ENCODE measurements at regions not wholly inside any gene's neighbourhood (a gene's known extent, or its start where the extent isn't known, plus 50 kb on each side); places are given as distances from the start of the nearest gene placed in this dataset.
"Not testable (repeated sequence)": the region's sequence is repeated elsewhere in the genome, so short reads cannot be mapped to it uniquely, and the experiment has no call there.

GRCh38 chr14:41072776-41073175 lies 533.9 kb upstream of the LRFN5 start:
- DNase-seq (ENCODE audit: low read depth in 3 of 3), result no peak

- DNase-seq (ENCODE audit: low read depth in 3 of 3), result no peak
Observed at GRCh38 chr14:41071351-41071750, 535.3 kb upstream of the LRFN5 start.

- no peak for DNase-seq (ENCODE audit: low read depth in 3 of 3)
Observed at GRCh38 chr14:41062826-41063225, 543.9 kb upstream of the LRFN5 start.

GRCh38 chr14:41055589-41055988 lies 551.1 kb upstream of the LRFN5 start:
- no peak for DNase-seq (ENCODE audit: low read depth in 3 of 3)

- DNase-seq (ENCODE audit: low read depth in 3 of 3), result no peak
Observed at GRCh38 chr14:41051801-41052200, 554.9 kb upstream of the LRFN5 start.

GRCh38 chr14:41047763-41048162 lies 558.9 kb upstream of the LRFN5 start:
- DNase-seq (ENCODE audit: low read depth in 3 of 3), result no peak

GRCh38 chr14:41037388-41037787 lies 569.3 kb upstream of the LRFN5 start:
- DNase-seq (ENCODE audit: low read depth in 3 of 3), result no peak

GRCh38 chr14:41034969-41035368 lies 571.7 kb upstream of the LRFN5 start:
- DNase-seq (ENCODE audit: low read depth in 3 of 3), result no peak

GRCh38 chr14:41022932-41023331 lies 583.7 kb upstream of the LRFN5 start:
- DNase-seq (ENCODE audit: low read depth in 3 of 3), result no peak

GRCh38 chr14:41016213-41016612 lies 590.5 kb upstream of the LRFN5 start:
- no peak for DNase-seq (ENCODE audit: low read depth in 3 of 3)

GRCh38 chr14:41000350-41000749 lies 606.3 kb upstream of the LRFN5 start:
- DNase-seq (ENCODE audit: low read depth in 3 of 3), result no peak

GRCh38 chr14:40989260-40989659 lies 617.4 kb upstream of the LRFN5 start:
- no peak for DNase-seq (ENCODE audit: low read depth in 3 of 3)

- DNase-seq (ENCODE audit: low read depth in 3 of 3), result no peak
Observed at GRCh38 chr14:40987481-40987880, 619.2 kb upstream of the LRFN5 start.

GRCh38 chr14:40986655-40987054 lies 620.0 kb upstream of the LRFN5 start:
- no peak for DNase-seq (ENCODE audit: low read depth in 3 of 3)

- DNase-seq (ENCODE audit: low read depth in 3 of 3), result no peak
Observed at GRCh38 chr14:40985584-40985983, 621.1 kb upstream of the LRFN5 start.

GRCh38 chr14:40983604-40984003 lies 623.1 kb upstream of the LRFN5 start:
- DNase-seq (ENCODE audit: low read depth in 3 of 3), result no peak

GRCh38 chr14:40981247-40981646 lies 625.4 kb upstream of the LRFN5 start:
- DNase-seq (ENCODE audit: low read depth in 3 of 3), result no peak

- DNase-seq (ENCODE audit: low read depth in 3 of 3), result not testable (repeated sequence)
Observed at GRCh38 chr14:40960257-40960656, 646.4 kb upstream of the LRFN5 start.

GRCh38 chr14:40955131-40955505 lies 651.6 kb upstream of the LRFN5 start:
- DNase-seq (ENCODE audit: low read depth in 3 of 3), result no peak

- not testable (repeated sequence) for DNase-seq (ENCODE audit: low read depth in 3 of 3)
Observed at GRCh38 chr14:40954448-40955130, 652.1 kb upstream of the LRFN5 start.

- DNase-seq (ENCODE audit: low read depth in 3 of 3), result no peak
Observed at GRCh38 chr14:40944521-40944920, 662.2 kb upstream of the LRFN5 start.

- DNase-seq (ENCODE audit: low read depth in 3 of 3), result no peak
Observed at GRCh38 chr14:40936861-40937260, 669.8 kb upstream of the LRFN5 start.

GRCh38 chr14:40920380-40920779 lies 686.3 kb upstream of the LRFN5 start:
- DNase-seq (ENCODE audit: low read depth in 3 of 3), result no peak

- no peak for DNase-seq (ENCODE audit: low read depth in 3 of 3)
Observed at GRCh38 chr14:40911141-40911540, 695.5 kb upstream of the LRFN5 start.

Data from stimulated activated CD4-positive, alpha-beta T cell treated with anti-CD3 and anti-CD28 coated beads, TNF-alpha, amount 100 ng/mL, for 24 hours (primary cell).